IMR-90 (cell line): ENCODE measurements at regions not wholly inside any gene's neighbourhood (a gene's known extent, or its start where the extent isn't known, plus 50 kb on each side); places are given as distances from the start of the nearest gene placed in this dataset.

Experiments
- ATAC-seq: fragments of 200-7000 bp; cut with Tn5 transposase; 2 replicates; pipeline ENCODE4 v1.9.1; 2020; ENCODE audit warnings: low read depth, mild to moderate bottlenecking, moderate library complexity
- BruUV-seq: library from RNA; stranded (reverse); fragments of 400-500 nt; replicated peaks from 2 replicates; lab custom pipeline; 2021; lab: Mats Ljungman, UMichigan
- CTCF ChIA-PET: fragments of 300-600 bp; formaldehyde crosslinking; extraction: SDS; loops from one replicate; lab custom pipeline; 2021; ENCODE audit warnings: antibody characterized with exemption; lab: Yijun Ruan, JAX
- POLR2A ChIA-PET: fragments of 300-600 bp; sonication (Branson Sonifier 250); formaldehyde crosslinking; loops from one replicate; lab custom pipeline; 2022; ENCODE audit warnings: antibody characterized with exemption; ENCODE audit not compliant: unreplicated experiment; lab: Charles Lee
- DNase-seq: peaks from one replicate; pipeline ENCODE4 v3.0.0; 2013
- H2AFZ ChIP-seq: replicated peaks from 2 replicates; pipeline ENCODE3; 2013; ENCODE audit warnings: low read length, mild to moderate bottlenecking; ENCODE audit not compliant: poor library complexity
- H2AK5ac ChIP-seq: 2 replicates; pipeline ENCODE4 v1.6.1; 2013; ENCODE audit warnings: low read depth, low read length, inconsistent platforms
- H2AK9ac ChIP-seq: replicated peaks from 2 replicates; pipeline ENCODE3; 2013; ENCODE audit warnings: mild to moderate bottlenecking, low read depth, low read length, moderate library complexity; ENCODE audit not compliant: poor library complexity
- H2BK120ac ChIP-seq: 2 replicates; pipeline ENCODE4 v1.6.1; 2013; ENCODE audit warnings: low read depth, low read length, inconsistent platforms
- H2BK15ac ChIP-seq: 3 replicates; pipeline ENCODE4 v1.6.1; 2013; ENCODE audit warnings: low read depth, low read length, inconsistent platforms
- H2BK20ac ChIP-seq: 2 replicates; pipeline ENCODE4 v1.6.1; 2013; ENCODE audit warnings: low read depth, mild to moderate bottlenecking, inconsistent platforms, low read length, moderate library complexity
- H2BK5ac ChIP-seq: 2 replicates; pipeline ENCODE4 v1.6.1; 2013; ENCODE audit warnings: mild to moderate bottlenecking, low read depth, low read length, inconsistent platforms; ENCODE audit not compliant: poor library complexity, severe bottlenecking
- H3K14ac ChIP-seq: replicated peaks from 2 replicates; pipeline ENCODE4 v1.6.1; 2013; ENCODE audit warnings: low read depth, low read length, inconsistent platforms
- H3K18ac ChIP-seq: 2 replicates; pipeline ENCODE4 v1.6.1; 2013; ENCODE audit warnings: low read depth, low read length, control low read depth
- H3K23ac ChIP-seq: 2 replicates; pipeline ENCODE4 v1.6.1; 2013; ENCODE audit warnings: low read depth, low read length, inconsistent platforms
- H3K27ac ChIP-seq: 2 replicates; pipeline ENCODE4 v1.5.1; 2013; ENCODE audit warnings: mild to moderate bottlenecking, control low read depth, low read length; ENCODE audit not compliant: insufficient read depth
- H3K27me3 ChIP-seq: 2 replicates; pipeline ENCODE4 v1.6.1; 2013; ENCODE audit warnings: low read length; ENCODE audit not compliant: control insufficient read depth, insufficient read depth
- H3K36me3 ChIP-seq: 2 replicates; pipeline ENCODE4 v1.6.1; 2013; ENCODE audit warnings: low read length, mixed read lengths; ENCODE audit not compliant: control insufficient read depth, insufficient read depth
- H3K4ac ChIP-seq: 2 replicates; pipeline ENCODE4 v1.6.1; 2013; ENCODE audit warnings: low read depth, low read length, inconsistent platforms
- H3K4me1 ChIP-seq: 2 replicates; pipeline ENCODE4 v1.6.1; 2013; ENCODE audit warnings: low read length, mixed read lengths; ENCODE audit not compliant: control insufficient read depth, insufficient read depth
- H3K4me2 ChIP-seq: 2 replicates; pipeline ENCODE4 v1.6.1; 2013; ENCODE audit warnings: low read depth, mild to moderate bottlenecking, control low read depth, low read length, moderate library complexity
- H3K4me3 ChIP-seq: 2 replicates; pipeline ENCODE4 v1.5.1; 2013; ENCODE audit warnings: low read depth, mild to moderate bottlenecking, control low read depth, low read length, moderate library complexity; ENCODE audit not compliant: insufficient read depth
- H3K56ac ChIP-seq: 2 replicates; pipeline ENCODE4 v1.6.1; 2013; ENCODE audit warnings: low read length, inconsistent platforms; ENCODE audit not compliant: insufficient read depth; ENCODE audit errors: extremely low read depth
- H3K79me1 ChIP-seq, 2 experiments: 2 replicates each; pipeline ENCODE4 v1.6.1; 2013; ENCODE audit warnings: low read length in 2 of 2, inconsistent platforms in 1 of 2, low read depth in 1 of 2
- H3K9ac ChIP-seq: 2 replicates; pipeline ENCODE4 v1.6.1; 2013; ENCODE audit warnings: low read depth, low read length, control low read depth
- H3K9me1 ChIP-seq: 2 replicates; pipeline ENCODE4 v1.6.1; 2013; ENCODE audit warnings: low read length, inconsistent platforms; ENCODE audit not compliant: insufficient read depth
- H3K9me3 ChIP-seq: 2 replicates; pipeline ENCODE4 v1.6.1; 2013; ENCODE audit warnings: low read length; ENCODE audit not compliant: control insufficient read depth, insufficient read depth
- H4K20me1 ChIP-seq: 2 replicates; pipeline ENCODE4 v1.6.1; 2013; ENCODE audit warnings: low read length, inconsistent platforms; ENCODE audit not compliant: insufficient read depth
- H4K5ac ChIP-seq: 2 replicates; pipeline ENCODE4 v1.6.1; 2013; ENCODE audit warnings: mild to moderate bottlenecking, low read depth, low read length, control low read depth
- H4K8ac ChIP-seq, 2 experiments: 2 replicates each; pipeline ENCODE4 v1.6.1; 2013; ENCODE audit warnings: low read depth in 2 of 2, low read length in 2 of 2, control low read depth in 1 of 2, inconsistent platforms in 1 of 2
- H4K91ac ChIP-seq: 2 replicates; pipeline ENCODE4 v1.6.1; 2013; ENCODE audit warnings: low read depth, low read length, inconsistent platforms; ENCODE audit not compliant: insufficient read depth
- CHD1 ChIP-seq: IDR thresholded peaks from 2 replicates; pipeline ENCODE4 v1.6.1; 2012; ENCODE audit warnings: low read depth, low read length, improper control_type of control experiment
- MXI1 ChIP-seq: IDR thresholded peaks from 2 replicates; pipeline ENCODE4 v1.6.1; 2012; ENCODE audit warnings: low read depth, mild to moderate bottlenecking, low read length, moderate library complexity, borderline replicate concordance
- NFE2L2 ChIP-seq: fragments of 150-350 bp; IDR thresholded peaks from 2 replicates; pipeline ENCODE4 v1.6.1; 2016; ENCODE audit warnings: low read depth, mild to moderate bottlenecking, low read length
- RAD21 ChIP-seq: IDR thresholded peaks from 2 replicates; pipeline ENCODE4 v1.6.1; 2012; ENCODE audit warnings: low read length, improper control_type of control experiment
- RFX5 ChIP-seq: IDR thresholded peaks from 2 replicates; pipeline ENCODE4 v1.8.0; 2012; ENCODE audit warnings: low read depth, mild to moderate bottlenecking, low read length, moderate library complexity
- SMC3 ChIP-seq: fragments of 150-350 bp; IDR thresholded peaks from 2 replicates; pipeline ENCODE4 v1.6.1; 2016; ENCODE audit warnings: low read depth, mild to moderate bottlenecking, antibody characterized with exemption, low read length, moderate library complexity
- WGBS, 2 experiments: methylation state at CpG; one replicate each; pipeline versions ENCODE4 v1.1.5 to v1.1.7; 2013; ENCODE audit warnings: missing lambda C conversion rate in 2 of 2; ENCODE audit not compliant: insufficient read length in 1 of 2; ENCODE audit errors: extremely low coverage in 2 of 2; 5-methylcytosine and 5-hydroxymethylcytosine counted together
- dilution Hi-C: fragments of 300-500 bp; cut with HindIII; formaldehyde crosslinking; loops from one replicate; pipeline ENCODE4 v1.14.3; 2018; ENCODE audit warnings: low sequenced_read_pairs; ENCODE audit not compliant: unreplicated experiment
- in situ Hi-C: fragments of 300-500 bp; cut with MboI; formaldehyde crosslinking; loops from 3 replicates; pipeline ENCODE4 v1.14.3; 2019; ENCODE audit warnings: low sequenced_read_pairs, inconsistent platforms, mixed read lengths
- intact Hi-C: fragments of 100-400 bp; cut with micrococcal nuclease; formaldehyde crosslinking; loops from 2 replicates; pipeline ENCODE4 v1.10.0; 2022

DNA sequence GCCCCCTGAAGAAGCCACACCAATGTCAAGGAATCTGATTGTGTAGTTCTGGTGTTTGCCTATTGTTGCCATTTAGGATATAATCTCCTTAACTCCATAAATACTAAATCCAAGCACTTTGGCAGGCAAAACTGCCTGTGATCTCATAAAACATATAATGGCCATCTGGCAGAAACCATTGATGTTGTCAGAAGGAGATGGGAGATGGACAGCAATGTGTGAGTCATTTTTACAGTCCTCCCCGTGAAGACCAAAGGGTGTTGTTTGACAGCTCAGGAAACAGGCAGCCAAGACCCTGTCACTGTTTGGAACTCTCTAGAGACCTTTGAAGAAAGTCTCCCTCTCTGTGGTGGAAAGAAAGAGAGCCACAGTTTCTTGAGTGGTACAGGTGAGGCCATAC is 454.1 kb downstream of the HS3ST3B1 start:
- TF ChIP-seq SMC3, result no peak
- TF ChIP-seq RAD21, result no peak
- TF ChIP-seq MXI1, result no peak
- no peak for TF ChIP-seq NFE2L2
- TF ChIP-seq RFX5, result no peak
- TF ChIP-seq CHD1, result no peak
- no peak overlapping the region for H3K4me2 ChIP-seq
- no peak overlapping the region for H2BK15ac ChIP-seq
- no peaks in the 10 kb centered on the region for H3K9me3 ChIP-seq
- no peak overlapping the region for H2BK5ac ChIP-seq
- no peak overlapping the region for H3K56ac ChIP-seq
- no peak overlapping the region for H3K27ac ChIP-seq
- H4K8ac ChIP-seq, result no peak overlapping the region
- no peaks in the 10 kb centered on the region for H4K20me1 ChIP-seq
- H2AK9ac ChIP-seq, result no peak overlapping the region
- no peak overlapping the region for H3K4me3 ChIP-seq
- in situ Hi-C loops, result no loop called here
- POLR2A ChIA-PET, result no interaction called here
- no peaks in the 10 kb centered on the region for H3K79me1 ChIP-seq
- no peak overlapping the region for H2AK5ac ChIP-seq
- dilution Hi-C loops, result no loop called here
- no peak overlapping the region for H4K5ac ChIP-seq
- CTCF ChIA-PET, result no interaction called here
- peak; percentile 54 for DNase-seq
- H3K14ac ChIP-seq, result no peak overlapping the region
- no peak overlapping the region for H2AFZ ChIP-seq
- no peak overlapping the region for H3K9ac ChIP-seq
- no peak overlapping the region for H2BK120ac ChIP-seq
- 0 out of 2 replicates have a peak, but pooled peaks cover 3% of the 10 kb centered on the region for H3K9me1 ChIP-seq
- H3K36me3 ChIP-seq, result no peaks in the 10 kb centered on the region
- no TSS peak for BruUV-seq
- H3K27me3 ChIP-seq, result 0 out of 2 replicates have a peak, but pooled peaks cover 2% of the 10 kb centered on the region
- H4K91ac ChIP-seq, result no peak overlapping the region
- ATAC-seq, result no peak
- WGBS, 2 experiments, result no CpG with 5 or more reads among the region's 1 CpG
- H3K18ac ChIP-seq, result no peak overlapping the region
- no peak overlapping the region for H3K23ac ChIP-seq
- 0 out of 2 replicates have a peak, but pooled peaks cover 2% of the 10 kb centered on the region for H3K4me1 ChIP-seq
- intact Hi-C loops, result no loop called here
- H2BK20ac ChIP-seq, result no peak overlapping the region
- H3K4ac ChIP-seq, result no peak overlapping the region
